GM21447 (cell line): ENCODE measurements at regions not wholly inside any gene's neighbourhood (a gene's known extent, or its start where the extent isn't known, plus 50 kb on each side); places are given as distances from the start of the nearest gene placed in this dataset.

ENCODE experiments used
- ATAC-seq: cut with Tn5 transposase; IDR thresholded peaks from one replicate; pipeline ENCODE4 v1.9.1; 2021; ENCODE audit not compliant: unreplicated experiment

- ATAC-seq, result no peak
Observed at GRCh38 chr16:65541646-65542045, 419.8 kb upstream of the CDH11 start.

GRCh38 chr16:65540901-65541300 is 419.0 kb upstream of the CDH11 start:
- no peak for ATAC-seq

- ATAC-seq, result no peak
Observed at GRCh38 chr16:65538976-65539375, 417.1 kb upstream of the CDH11 start.

- ATAC-seq, result no peak
Observed at GRCh38 chr16:65537336-65537735, 415.5 kb upstream of the CDH11 start.

- no peak for ATAC-seq
Observed at GRCh38 chr16:65534121-65534528, 412.3 kb upstream of the CDH11 start.

- no peak for ATAC-seq
Observed at GRCh38 chr16:65532846-65533245, 411.0 kb upstream of the CDH11 start.

GRCh38 chr16:65532258-65532657 is 410.4 kb upstream of the CDH11 start:
- ATAC-seq, result no peak

- ATAC-seq, result no peak
Observed at GRCh38 chr16:65531475-65531874, 409.6 kb upstream of the CDH11 start.

- no peak for ATAC-seq
Observed at GRCh38 chr16:65525707-65526106, 403.8 kb upstream of the CDH11 start.

- no peak for ATAC-seq
Observed at GRCh38 chr16:65524997-65525396, 403.1 kb upstream of the CDH11 start.

GRCh38 chr16:65524231-65524630 is 402.4 kb upstream of the CDH11 start:
- no peak for ATAC-seq

GRCh38 chr16:65523283-65523944 is 401.6 kb upstream of the CDH11 start:
- ATAC-seq, result no peak

GRCh38 chr16:65522412-65522811 is 400.5 kb upstream of the CDH11 start:
- ATAC-seq, result no peak

- ATAC-seq, result no peak
Observed at GRCh38 chr16:65521633-65522328, 399.9 kb upstream of the CDH11 start.

GRCh38 chr16:65519402-65519801 is 397.5 kb upstream of the CDH11 start:
- no peak for ATAC-seq

- no peak for ATAC-seq
Observed at GRCh38 chr16:65515193-65515592, 393.3 kb upstream of the CDH11 start.

GRCh38 chr16:65510850-65511249 is 389.0 kb upstream of the CDH11 start:
- ATAC-seq, result no peak

GRCh38 chr16:65510241-65510640 is 388.4 kb upstream of the CDH11 start:
- no peak for ATAC-seq

GRCh38 chr16:65509172-65509571 is 387.3 kb upstream of the CDH11 start:
- ATAC-seq, result no peak

- ATAC-seq, result no peak
Observed at GRCh38 chr16:65500919-65501318, 379.1 kb upstream of the CDH11 start.

- no peak for ATAC-seq
Observed at GRCh38 chr16:65500007-65500406, 378.1 kb upstream of the CDH11 start.

- ATAC-seq, result no peak
Observed at GRCh38 chr16:65499566-65499965, 377.7 kb upstream of the CDH11 start.

GRCh38 chr16:65497571-65497970 is 375.7 kb upstream of the CDH11 start:
- ATAC-seq, result no peak
